Natural killer cell (primary cell): ENCODE measurements at regions not wholly inside any gene's neighbourhood (a gene's known extent, or its start where the extent isn't known, plus 50 kb on each side); places are given as distances from the start of the nearest gene placed in this dataset.

Experiments used
- ATAC-seq, 3 donors: fragments of 150-1000 bp in 2 of 3; fragments of 200-7000 bp in 1 of 3; cut with Tn5 transposase; 1 replicate in 1 of 3; 2 replicates in 2 of 3; pipeline ENCODE4 v1.10.0; 2021; ENCODE audit warnings: mild to moderate bottlenecking in 2 of 3, moderate library complexity in 2 of 3
- DNase-seq, 2 donors: peaks; one replicate each; pipeline versions ENCODE4 v3.0.0 to v3.0.0-alpha.2; 2013 to 2021; ENCODE audit warnings: mixed read lengths in 1 of 2
- H3K27ac ChIP-seq: one replicate; pipeline ENCODE4 v1.5.1; 2013; ENCODE audit warnings: mild to moderate bottlenecking, low read length
- H3K27me3 ChIP-seq: one replicate; pipeline ENCODE4 v1.6.1; 2013; ENCODE audit warnings: low read length; ENCODE audit not compliant: control insufficient read depth, insufficient read depth
- H3K36me3 ChIP-seq: one replicate; pipeline ENCODE4 v1.6.1; 2013; ENCODE audit warnings: low read length; ENCODE audit not compliant: control insufficient read depth, insufficient read depth
- H3K4me1 ChIP-seq: one replicate; pipeline ENCODE4 v1.6.1; 2013; ENCODE audit warnings: low read length; ENCODE audit not compliant: control insufficient read depth, insufficient read depth
- H3K4me3 ChIP-seq: one replicate; pipeline ENCODE4 v1.5.1; 2013; ENCODE audit warnings: low read length
- H3K9me3 ChIP-seq: one replicate; pipeline ENCODE4 v1.6.1; 2013; ENCODE audit warnings: low read length; ENCODE audit not compliant: control insufficient read depth, insufficient read depth
- H3K27ac Mint-ChIP-seq, 2 donors: one replicate each; pipeline ENCODE4 v1.8.0; 2022; ENCODE audit warnings: mild to moderate bottlenecking in 2 of 2, mixed read lengths in 2 of 2, moderate library complexity in 1 of 2
- H3K27me3 Mint-ChIP-seq, 2 donors: one replicate each; pipeline ENCODE4 v1.8.0; 2022; ENCODE audit warnings: low read depth in 2 of 2, mixed read lengths in 2 of 2
- H3K36me3 Mint-ChIP-seq: one replicate; pipeline ENCODE4 v1.8.0; 2022; ENCODE audit warnings: mixed read lengths
- H3K4me1 Mint-ChIP-seq, 2 donors: one replicate each; pipeline ENCODE4 v1.8.0; 2022; ENCODE audit warnings: mixed read lengths in 2 of 2
- H3K4me3 Mint-ChIP-seq: one replicate; pipeline ENCODE4 v1.8.0; 2022; ENCODE audit warnings: mild to moderate bottlenecking, moderate library complexity, mixed read lengths
- H3K9me3 Mint-ChIP-seq, 2 donors: one replicate each; pipeline ENCODE4 v1.8.0; 2022; ENCODE audit warnings: mixed read lengths in 2 of 2
- WGBS: methylation state at CpG from one replicate; pipeline ENCODE4 v1.1.7; 2013; ENCODE audit warnings: missing lambda C conversion rate; ENCODE audit not compliant: insufficient coverage; 5-methylcytosine and 5-hydroxymethylcytosine counted together
- intact Hi-C: fragments of 100-400 bp; cut with micrococcal nuclease; formaldehyde crosslinking; loops from one replicate; pipeline ENCODE4 v1.14.2; 2022
- TF ChIP-seq, protein P1 (sequence below): fragments of 200-600 bp; IDR thresholded peaks from one replicate; pipeline ENCODE4 v1.8.0; 2022; ENCODE audit warnings: antibody characterized with exemption

DNA sequence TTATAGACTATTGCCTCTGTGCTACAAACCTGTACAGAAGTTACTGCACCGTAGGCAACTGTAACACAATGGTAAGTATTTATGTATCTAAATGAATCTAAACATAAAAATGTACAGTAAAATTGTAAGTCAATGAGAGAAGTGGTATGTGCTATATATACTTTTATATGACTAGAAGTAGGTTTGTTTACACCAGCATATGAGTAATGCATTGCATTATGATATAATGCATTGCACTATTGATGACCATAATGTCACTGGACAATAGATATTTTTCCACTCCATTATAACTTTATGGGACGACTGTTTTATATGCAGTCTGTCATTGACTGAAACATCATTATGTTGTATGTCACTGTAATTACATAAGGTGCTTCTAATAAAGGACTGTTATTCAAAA, 340.3 kb upstream of the SNX7 start:
- peaks cover 10% of the 10 kb centered on the region for H3K4me1 ChIP-seq
- no peaks in the 10 kb centered on the region for H3K9me3 ChIP-seq
- Mint-ChIP-seq H3K27ac (no peak overlapping the region), H3K27me3 (no peaks in the 10 kb centered on the region), H3K9me3 (peaks cover 0 to 7% of the 10 kb centered on the region in 2 donors), H3K36me3 (peaks cover 8% of the 10 kb centered on the region), H3K4me1 (peaks cover 44 to 45% of the 10 kb centered on the region in 2 donors), H3K4me3 (no peak overlapping the region)
- no peak overlapping the region for H3K4me3 ChIP-seq
- H3K36me3 ChIP-seq: no peaks in the 10 kb centered on the region
- intact Hi-C loops: no loop called here
- H3K27me3 ChIP-seq: no peaks in the 10 kb centered on the region
- no peak overlapping the region for H3K27ac ChIP-seq
- DNase-seq (no peak), ATAC-seq (no peak)
- no CpG with 5 or more reads among the region's 2 CpGs for WGBS
- TF ChIP-seq, protein P1, sequence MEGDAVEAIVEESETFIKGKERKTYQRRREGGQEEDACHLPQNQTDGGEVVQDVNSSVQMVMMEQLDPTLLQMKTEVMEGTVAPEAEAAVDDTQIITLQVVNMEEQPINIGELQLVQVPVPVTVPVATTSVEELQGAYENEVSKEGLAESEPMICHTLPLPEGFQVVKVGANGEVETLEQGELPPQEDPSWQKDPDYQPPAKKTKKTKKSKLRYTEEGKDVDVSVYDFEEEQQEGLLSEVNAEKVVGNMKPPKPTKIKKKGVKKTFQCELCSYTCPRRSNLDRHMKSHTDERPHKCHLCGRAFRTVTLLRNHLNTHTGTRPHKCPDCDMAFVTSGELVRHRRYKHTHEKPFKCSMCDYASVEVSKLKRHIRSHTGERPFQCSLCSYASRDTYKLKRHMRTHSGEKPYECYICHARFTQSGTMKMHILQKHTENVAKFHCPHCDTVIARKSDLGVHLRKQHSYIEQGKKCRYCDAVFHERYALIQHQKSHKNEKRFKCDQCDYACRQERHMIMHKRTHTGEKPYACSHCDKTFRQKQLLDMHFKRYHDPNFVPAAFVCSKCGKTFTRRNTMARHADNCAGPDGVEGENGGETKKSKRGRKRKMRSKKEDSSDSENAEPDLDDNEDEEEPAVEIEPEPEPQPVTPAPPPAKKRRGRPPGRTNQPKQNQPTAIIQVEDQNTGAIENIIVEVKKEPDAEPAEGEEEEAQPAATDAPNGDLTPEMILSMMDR: no peak

DNA sequence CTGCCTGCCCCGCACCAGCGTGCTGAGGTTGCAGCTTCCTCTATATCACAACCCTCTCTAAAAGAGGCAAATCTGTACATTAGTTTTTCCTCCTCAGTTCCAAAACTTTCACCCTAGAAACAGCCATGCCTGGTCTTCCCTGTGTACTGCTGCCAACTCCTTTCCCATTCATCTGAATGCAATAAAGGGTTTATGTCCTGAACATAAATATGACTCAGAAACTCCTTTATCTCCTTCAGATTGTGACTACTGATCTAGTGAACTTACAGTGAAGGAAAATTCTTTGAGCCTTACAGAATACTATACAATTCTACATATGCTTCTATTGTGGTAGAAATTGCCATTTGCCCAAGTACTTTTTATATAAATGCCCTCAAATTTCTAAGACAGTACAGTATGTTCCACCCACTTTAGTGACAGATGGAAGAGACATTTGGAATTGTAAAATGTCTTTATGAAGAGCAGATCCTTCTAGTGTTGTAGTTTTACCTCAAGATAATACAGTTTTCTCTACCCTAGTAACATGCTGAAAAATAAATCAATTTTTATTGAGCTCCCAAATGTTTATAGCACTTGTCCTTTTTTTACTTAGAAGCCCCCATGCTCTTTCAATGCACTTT, 345.1 kb upstream of the SNX7 start:
- DNase-seq: no peak
- 93% methylated on average over 2 of the region's 2 CpGs for WGBS
- Histone ChIP-seq H3K36me3 (no peaks in the 10 kb centered on the region), H3K4me1 (no peaks in the 10 kb centered on the region), H3K4me3 (no peak overlapping the region), H3K9me3 (no peaks in the 10 kb centered on the region), H3K27me3 (no peaks in the 10 kb centered on the region), H3K27ac (no peak overlapping the region)
- Mint-ChIP-seq H3K27me3 (no peaks in the 10 kb centered on the region), H3K4me1 (peaks cover 18 to 19% of the 10 kb centered on the region in 2 donors), H3K36me3 (peaks cover 8% of the 10 kb centered on the region), H3K4me3 (no peak overlapping the region), H3K9me3 (peaks cover 0 to 7% of the 10 kb centered on the region in 2 donors), H3K27ac (no peak overlapping the region)
- TF ChIP-seq, protein P1: no peak
- intact Hi-C loops: no loop called here
- ATAC-seq: no peak

DNA sequence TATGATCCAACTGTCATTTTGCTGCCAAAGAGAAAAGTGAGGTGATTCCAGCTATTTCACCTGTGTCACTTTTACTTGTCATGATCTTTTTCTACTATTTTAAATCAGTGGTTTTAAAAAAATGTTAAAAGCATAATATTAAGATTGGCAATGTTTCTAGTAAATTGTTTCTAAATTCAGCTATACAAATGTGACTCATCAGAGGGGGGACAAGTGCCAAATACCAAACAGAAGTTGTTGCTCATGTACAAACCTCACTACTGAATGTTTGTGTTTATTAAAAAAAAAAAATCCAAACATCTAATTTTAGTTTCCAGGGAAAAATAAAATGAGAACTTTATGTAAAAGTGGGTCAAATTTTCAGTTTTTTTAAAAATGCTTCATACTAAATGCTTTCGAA, 346.2 kb upstream of the SNX7 start:
- Mint-ChIP-seq H3K36me3 (peaks cover 2% of the 10 kb centered on the region), H3K4me3 (no peak overlapping the region), H3K27me3 (no peaks in the 10 kb centered on the region), H3K9me3 (peaks cover 0 to under 1% of the 10 kb centered on the region in 2 donors), H3K4me1 (peaks cover 13 to 14% of the 10 kb centered on the region in 2 donors), H3K27ac (no peak overlapping the region)
- WGBS: 67% methylated on average over 1 of the region's 1 CpG
- Histone ChIP-seq H3K9me3 (no peaks in the 10 kb centered on the region), H3K4me1 (no peaks in the 10 kb centered on the region), H3K27me3 (no peaks in the 10 kb centered on the region), H3K27ac (no peak overlapping the region), H3K4me3 (no peak overlapping the region), H3K36me3 (no peaks in the 10 kb centered on the region)
- TF ChIP-seq, protein P1: no peak
- intact Hi-C loops: no loop called here
- ATAC-seq (no peak), DNase-seq (no peak)

DNA sequence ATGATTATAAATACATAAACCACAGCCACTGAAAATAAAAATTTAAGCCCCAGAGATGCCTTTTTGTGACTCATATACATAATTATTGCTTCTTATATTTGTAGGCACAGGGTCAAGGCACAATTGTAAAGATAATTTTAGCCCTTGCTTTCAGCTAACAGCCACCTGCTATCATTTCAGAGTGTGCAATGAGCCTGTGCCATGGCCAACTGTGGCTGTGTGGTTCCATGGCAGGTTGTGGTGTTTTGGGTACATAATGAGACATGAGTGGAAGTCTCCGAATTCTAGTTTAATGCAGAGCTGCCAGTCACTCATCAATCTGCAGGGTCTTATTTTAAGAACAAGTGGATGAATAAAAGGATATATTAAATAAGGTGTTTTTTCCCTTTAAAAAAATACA, 346.9 kb upstream of the SNX7 start:
- Mint-ChIP-seq H3K4me1 (peaks cover 13 to 16% of the 10 kb centered on the region in 2 donors), H3K9me3 (no peaks in the 10 kb centered on the region), H3K36me3 (no peaks in the 10 kb centered on the region), H3K27me3 (no peaks in the 10 kb centered on the region), H3K27ac (no peak overlapping the region), H3K4me3 (no peak overlapping the region)
- no peak for ATAC-seq
- Histone ChIP-seq H3K27me3 (no peaks in the 10 kb centered on the region), H3K27ac (no peak overlapping the region), H3K36me3 (no peaks in the 10 kb centered on the region), H3K4me3 (no peak overlapping the region), H3K4me1 (no peaks in the 10 kb centered on the region), H3K9me3 (no peaks in the 10 kb centered on the region)
- intact Hi-C loops: no loop called here
- TF ChIP-seq, protein P1: no peak
- WGBS: 73% methylated on average over 1 of the region's 1 CpG
- DNase-seq: no peak
